OCI-LY7 (cell line): ENCODE measurements at regions not wholly inside any gene's neighbourhood (a gene's known extent, or its start where the extent isn't known, plus 50 kb on each side); places are given as distances from the start of the nearest gene placed in this dataset.

Experiments used
- EZH2phosphoT487 ChIP-seq: fragments of 200-600 bp; sonication (generic); IDR thresholded peaks from 2 replicates; pipeline ENCODE4 v1.6.1; 2018; ENCODE audit warnings: low read depth, borderline replicate concordance, mild to moderate bottlenecking, mixed run types, antibody characterized with exemption, low read length, moderate library complexity, mixed read lengths
- TF ChIP-seq, protein P1 (sequence below): fragments of 200-600 bp; sonication (generic); conservative IDR thresholded peaks from 2 replicates; pipeline ENCODE4 v1.5.1; 2014; ENCODE audit warnings: mild to moderate bottlenecking, antibody characterized with exemption, low read length, moderate library complexity, mixed read lengths

DNA sequence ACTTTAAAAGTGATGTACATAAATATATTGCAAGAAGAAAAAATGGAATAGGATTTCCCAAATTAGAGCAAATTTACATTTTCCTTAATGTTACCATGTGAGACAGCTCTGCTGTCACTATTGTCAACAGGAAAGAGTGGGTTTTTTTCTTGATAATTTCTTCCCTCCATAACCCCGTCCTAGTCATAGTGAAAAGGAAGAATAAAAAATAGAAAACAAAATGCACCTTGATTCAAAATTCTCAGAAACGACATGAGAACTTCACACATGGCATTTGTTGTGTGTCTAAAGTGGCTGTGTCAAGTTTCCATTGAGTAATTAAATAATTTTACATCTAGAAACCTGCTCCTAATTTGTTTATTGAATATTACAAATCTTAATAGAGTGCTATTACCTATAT is 945.2 kb upstream of the SLC35B3 start:
- TF ChIP-seq, protein P1, sequence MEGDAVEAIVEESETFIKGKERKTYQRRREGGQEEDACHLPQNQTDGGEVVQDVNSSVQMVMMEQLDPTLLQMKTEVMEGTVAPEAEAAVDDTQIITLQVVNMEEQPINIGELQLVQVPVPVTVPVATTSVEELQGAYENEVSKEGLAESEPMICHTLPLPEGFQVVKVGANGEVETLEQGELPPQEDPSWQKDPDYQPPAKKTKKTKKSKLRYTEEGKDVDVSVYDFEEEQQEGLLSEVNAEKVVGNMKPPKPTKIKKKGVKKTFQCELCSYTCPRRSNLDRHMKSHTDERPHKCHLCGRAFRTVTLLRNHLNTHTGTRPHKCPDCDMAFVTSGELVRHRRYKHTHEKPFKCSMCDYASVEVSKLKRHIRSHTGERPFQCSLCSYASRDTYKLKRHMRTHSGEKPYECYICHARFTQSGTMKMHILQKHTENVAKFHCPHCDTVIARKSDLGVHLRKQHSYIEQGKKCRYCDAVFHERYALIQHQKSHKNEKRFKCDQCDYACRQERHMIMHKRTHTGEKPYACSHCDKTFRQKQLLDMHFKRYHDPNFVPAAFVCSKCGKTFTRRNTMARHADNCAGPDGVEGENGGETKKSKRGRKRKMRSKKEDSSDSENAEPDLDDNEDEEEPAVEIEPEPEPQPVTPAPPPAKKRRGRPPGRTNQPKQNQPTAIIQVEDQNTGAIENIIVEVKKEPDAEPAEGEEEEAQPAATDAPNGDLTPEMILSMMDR, result no peak
- no peak for TF ChIP-seq EZH2phosphoT487
